ENCODE measurements at regions not wholly inside any gene's neighbourhood (a gene's known extent, or its start where the extent isn't known, plus 50 kb on each side); places are given as distances from the start of the nearest gene placed in this dataset.

DNA sequence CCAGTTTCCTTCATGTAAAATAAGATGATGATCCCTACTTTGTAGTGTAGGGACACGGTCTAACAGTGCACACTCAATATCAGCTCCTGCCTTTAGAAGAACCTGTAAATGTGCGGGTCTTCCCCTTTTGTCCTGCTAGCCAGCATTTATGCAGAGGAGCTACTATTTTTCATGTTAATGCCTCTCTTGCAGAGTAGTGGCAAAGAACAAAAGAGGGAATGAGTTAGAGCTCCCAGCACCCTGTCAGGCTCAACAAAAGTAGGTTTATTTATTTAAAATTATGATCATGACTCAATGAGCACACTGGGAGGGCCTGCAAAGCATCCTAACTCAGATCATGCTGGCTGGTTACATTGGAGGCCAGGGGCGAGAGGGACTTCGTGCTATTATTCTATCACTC, 414.5 kb upstream of the COBL start:
- Mint-ChIP-seq H3K4me3 (no peak overlapping the region), H3K4me1 (no peaks in the 10 kb centered on the region), H3K9me3 (peaks cover 11 to 23% (median 21%) of the 10 kb centered on the region in 3 donors), H3K27ac (no peak overlapping the region), H3K36me3 (no peaks in the 10 kb centered on the region), H3K27me3 (no peaks in the 10 kb centered on the region)
- ATAC-seq (replicated peaks in 1 of 4), result no peak
- ChIA-PET POLR2A (no interaction called here), CTCF (no interaction called here)
- Histone ChIP-seq H3K4me3 (ENCODE audit: control insufficient read depth in 1 of 2, extremely low read depth in 1 of 2, low read length in 1 of 2) (no peak overlapping the region), H3K36me3 (ENCODE audit: control insufficient read depth in 2 of 2, extremely low read depth in 1 of 2, insufficient read depth in 1 of 2, low read length in 1 of 2) (no peaks in the 10 kb centered on the region), H3K4me1 (ENCODE audit: control insufficient read depth in 1 of 2, extremely low read depth in 1 of 2, insufficient read depth in 2 of 2, low read length in 2 of 2) (no peaks in the 10 kb centered on the region), H3K27me3 (replicated peaks in 1 of 2; ENCODE audit: control insufficient read depth in 2 of 2, extremely low read depth in 1 of 2, insufficient read depth in 2 of 2, low read length in 1 of 2) (no peaks in the 10 kb centered on the region), H3K27ac (ENCODE audit: low read length) (no peak overlapping the region), H3K9me3 (no peaks in the 10 kb centered on the region)
- 60% methylated on average over 2 of the region's 4 CpGs for WGBS (ENCODE audit: insufficient coverage)
- no peak for DNase-seq

DNA sequence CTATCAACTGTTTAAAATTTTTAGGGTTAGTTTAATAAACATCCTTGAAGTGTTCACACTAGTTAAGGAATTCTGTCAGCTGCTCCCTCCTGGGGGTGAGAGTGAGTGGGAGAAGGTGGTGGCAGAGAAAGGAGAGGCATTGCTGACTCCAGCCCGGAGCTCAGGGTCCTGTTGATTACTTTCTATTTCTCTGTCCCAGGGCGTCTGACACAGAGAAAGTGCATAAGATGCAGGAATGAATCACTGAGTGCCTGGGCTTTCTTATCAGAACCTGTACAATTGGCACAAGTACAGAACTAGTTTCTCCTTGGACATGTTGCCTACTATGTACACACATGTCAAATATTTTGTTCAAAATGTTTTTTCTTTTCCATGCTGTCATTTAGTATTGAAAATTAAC, 410.8 kb upstream of the COBL start:
- Mint-ChIP-seq H3K4me3 (no peak overlapping the region), H3K36me3 (no peaks in the 10 kb centered on the region)

DNA sequence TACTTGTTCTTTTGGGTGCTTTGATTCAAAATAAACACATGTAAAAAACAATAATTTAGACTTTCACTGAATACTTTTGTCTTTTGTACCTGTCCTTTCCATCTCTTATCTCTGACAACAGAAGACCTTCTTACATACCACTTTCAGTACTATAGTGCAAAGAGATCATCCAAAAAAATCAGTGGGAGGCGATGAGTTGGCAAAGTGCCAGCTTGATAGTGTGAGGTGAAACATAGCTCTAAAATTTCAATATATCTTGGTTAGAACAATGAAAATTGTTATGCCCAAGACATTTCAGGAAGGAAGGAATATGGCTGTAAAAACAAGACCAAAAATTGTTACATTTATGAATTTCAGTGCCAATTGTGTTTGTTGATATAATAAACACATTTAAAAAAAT, 390.2 kb upstream of the COBL start:
- Histone ChIP-seq H3K27ac (ENCODE audit: low read length) (no peak overlapping the region), H3K27me3 (replicated peaks in 1 of 2; ENCODE audit: control insufficient read depth in 2 of 2, extremely low read depth in 1 of 2, insufficient read depth in 2 of 2, low read length in 1 of 2) (no peaks in the 10 kb centered on the region), H3K4me1 (ENCODE audit: control insufficient read depth in 1 of 2, extremely low read depth in 1 of 2, insufficient read depth in 2 of 2, low read length in 2 of 2) (no peaks in the 10 kb centered on the region), H3K4me3 (ENCODE audit: control insufficient read depth in 1 of 2, extremely low read depth in 1 of 2, low read length in 1 of 2) (no peak overlapping the region), H3K36me3 (ENCODE audit: control insufficient read depth in 2 of 2, extremely low read depth in 1 of 2, insufficient read depth in 1 of 2, low read length in 1 of 2) (no peaks in the 10 kb centered on the region), H3K9me3 (no peaks in the 10 kb centered on the region)
- ChIA-PET CTCF (interaction anchor here in 1 of 2 donors (0.5 kb wide), 1 partner anchor 273 kb away, joined by 3 read pairs; no protein-coding TSS in a partner anchor), POLR2A (no interaction called here)
- H3K27ac Mint-ChIP-seq, result no peak overlapping the region
- no CpG with 5 or more reads among the region's 1 CpG for WGBS (ENCODE audit: insufficient coverage)
- DNase-seq, result no peak
- no peaks in the 10 kb centered on the region for H3K4me1 Mint-ChIP-seq
- peaks cover 10 to 19% (median 14%) of the 10 kb centered on the region in 3 donors for H3K9me3 Mint-ChIP-seq
- no peak for ATAC-seq (replicated peaks in 1 of 4)
- H3K4me3 Mint-ChIP-seq, result no peak overlapping the region
- no peaks in the 10 kb centered on the region for H3K36me3 Mint-ChIP-seq
- H3K27me3 Mint-ChIP-seq, result no peaks in the 10 kb centered on the region

More for the DNA sequence above, 410.8 kb upstream of the COBL start:
- ATAC-seq (replicated peaks in 1 of 4) (no peak), DNase-seq (no peak)
- Histone ChIP-seq H3K36me3 (ENCODE audit: control insufficient read depth in 2 of 2, extremely low read depth in 1 of 2, insufficient read depth in 1 of 2, low read length in 1 of 2) (no peaks in the 10 kb centered on the region), H3K9me3 (no peaks in the 10 kb centered on the region), H3K4me1 (ENCODE audit: control insufficient read depth in 1 of 2, extremely low read depth in 1 of 2, insufficient read depth in 2 of 2, low read length in 2 of 2) (no peaks in the 10 kb centered on the region), H3K27ac (ENCODE audit: low read length) (no peak overlapping the region), H3K27me3 (replicated peaks in 1 of 2; ENCODE audit: control insufficient read depth in 2 of 2, extremely low read depth in 1 of 2, insufficient read depth in 2 of 2, low read length in 1 of 2) (no peaks in the 10 kb centered on the region), H3K4me3 (ENCODE audit: control insufficient read depth in 1 of 2, extremely low read depth in 1 of 2, low read length in 1 of 2) (no peak overlapping the region)
- 63% methylated on average over 2 of the region's 2 CpGs for WGBS (ENCODE audit: insufficient coverage)
- Mint-ChIP-seq H3K27me3 (no peaks in the 10 kb centered on the region), H3K4me1 (no peaks in the 10 kb centered on the region), H3K27ac (no peak overlapping the region), H3K9me3 (peaks cover 18 to 32% (median 20%) of the 10 kb centered on the region in 3 donors)
- ChIA-PET POLR2A (no interaction called here), CTCF (no interaction called here)

DNA sequence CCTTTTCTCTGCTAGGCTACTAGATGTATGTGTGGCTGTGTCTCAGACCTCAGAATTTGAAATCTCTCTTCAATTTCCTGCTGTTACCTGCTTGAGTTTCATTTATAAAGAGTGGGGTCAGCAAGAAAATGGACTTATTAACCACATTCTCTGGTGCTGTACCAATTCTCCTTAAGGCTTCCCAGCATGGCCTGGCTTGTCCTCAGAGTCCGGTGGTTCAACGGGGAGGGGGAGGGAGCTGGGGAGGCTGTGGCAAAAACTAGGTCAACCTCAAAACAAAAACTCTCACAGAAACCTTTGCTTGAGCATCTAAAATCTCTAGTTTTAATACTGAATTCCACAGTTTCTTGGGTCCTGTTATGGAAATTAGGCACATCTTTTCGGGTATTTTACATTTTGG, 389.1 kb upstream of the COBL start:
- H3K36me3 Mint-ChIP-seq, result no peaks in the 10 kb centered on the region
- ChIA-PET POLR2A (no interaction called here), CTCF (no interaction called here)
- DNase-seq (no peak), ATAC-seq (replicated peaks in 1 of 4) (no peak)
- no peaks in the 10 kb centered on the region for H3K27me3 Mint-ChIP-seq
- H3K27me3 ChIP-seq (replicated peaks in 1 of 2; ENCODE audit: control insufficient read depth in 2 of 2, extremely low read depth in 1 of 2, insufficient read depth in 2 of 2, low read length in 1 of 2), result no peaks in the 10 kb centered on the region
- no peak overlapping the region for H3K27ac ChIP-seq (ENCODE audit: low read length)
- no peaks in the 10 kb centered on the region for H3K4me1 ChIP-seq (ENCODE audit: control insufficient read depth in 1 of 2, extremely low read depth in 1 of 2, insufficient read depth in 2 of 2, low read length in 2 of 2)
- WGBS (ENCODE audit: insufficient coverage), result no CpG with 5 or more reads among the region's 3 CpGs
- no peak overlapping the region for H3K27ac Mint-ChIP-seq
- H3K9me3 ChIP-seq, result no peaks in the 10 kb centered on the region
- H3K4me3 Mint-ChIP-seq, result no peak overlapping the region
- H3K4me1 Mint-ChIP-seq, result no peaks in the 10 kb centered on the region
- no peaks in the 10 kb centered on the region for H3K36me3 ChIP-seq (ENCODE audit: control insufficient read depth in 2 of 2, extremely low read depth in 1 of 2, insufficient read depth in 1 of 2, low read length in 1 of 2)
- peaks cover 10 to 17% (median 15%) of the 10 kb centered on the region in 3 donors for H3K9me3 Mint-ChIP-seq
- no peak overlapping the region for H3K4me3 ChIP-seq (ENCODE audit: control insufficient read depth in 1 of 2, extremely low read depth in 1 of 2, low read length in 1 of 2)

DNA sequence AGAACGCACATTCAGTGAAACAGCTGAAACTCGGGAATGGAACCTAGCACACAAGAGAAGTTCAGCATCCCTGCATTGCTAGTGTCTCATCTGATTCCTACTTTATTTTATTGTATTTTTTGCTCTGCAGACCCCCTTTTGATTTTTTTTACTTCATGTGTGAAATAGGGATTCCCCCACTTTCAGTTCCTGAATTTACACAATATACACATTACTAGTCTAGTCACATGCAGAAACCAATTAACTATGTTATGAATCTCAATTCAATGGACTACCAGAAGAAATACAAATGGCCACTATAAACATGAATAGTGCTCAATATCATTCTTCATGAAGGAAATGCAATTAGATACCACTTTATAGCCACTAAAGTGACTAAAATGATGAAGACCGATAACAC, 386.1 kb upstream of the COBL start:
- 100% methylated on average over 1 of the region's 3 CpGs for whole genome bisulfite sequencing (ENCODE audit: insufficient coverage)
- no peak for ATAC-seq (replicated peaks in 1 of 4)

DNA sequence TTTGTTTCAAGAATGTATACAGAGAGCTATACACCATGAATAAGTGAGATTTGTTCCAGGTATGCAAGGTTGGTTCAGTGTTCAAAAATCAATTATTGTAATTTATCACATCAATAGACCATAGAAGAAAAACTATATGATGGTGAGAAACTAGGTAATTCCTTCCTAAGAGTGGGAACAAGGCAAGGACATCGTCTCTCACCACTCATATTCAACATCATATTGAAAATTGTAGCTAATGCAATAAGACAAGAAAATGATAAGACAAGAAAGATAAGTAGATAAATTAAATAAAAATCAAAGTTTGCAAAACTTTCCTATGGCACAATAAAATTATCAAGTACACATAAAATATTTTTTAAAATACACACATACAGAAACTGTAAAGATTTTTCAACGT, 385.3 kb upstream of the COBL start:
- H3K4me3 Mint-ChIP-seq, result no peak overlapping the region
- no peaks in the 10 kb centered on the region for H3K27me3 Mint-ChIP-seq
- no peaks in the 10 kb centered on the region for H3K36me3 Mint-ChIP-seq
- Histone ChIP-seq H3K36me3 (ENCODE audit: control insufficient read depth in 2 of 2, extremely low read depth in 1 of 2, insufficient read depth in 1 of 2, low read length in 1 of 2) (no peaks in the 10 kb centered on the region), H3K27ac (ENCODE audit: low read length) (no peak overlapping the region), H3K4me1 (ENCODE audit: control insufficient read depth in 1 of 2, extremely low read depth in 1 of 2, insufficient read depth in 2 of 2, low read length in 2 of 2) (no peaks in the 10 kb centered on the region), H3K9me3 (no peaks in the 10 kb centered on the region), H3K27me3 (replicated peaks in 1 of 2; ENCODE audit: control insufficient read depth in 2 of 2, extremely low read depth in 1 of 2, insufficient read depth in 2 of 2, low read length in 1 of 2) (no peaks in the 10 kb centered on the region), H3K4me3 (ENCODE audit: control insufficient read depth in 1 of 2, extremely low read depth in 1 of 2, low read length in 1 of 2) (no peak overlapping the region)
- H3K9me3 Mint-ChIP-seq, result peaks cover 13 to 17% (median 15%) of the 10 kb centered on the region in 3 donors
- ChIA-PET CTCF (no interaction called here), POLR2A (no interaction called here)
- no CpG with 5 or more reads among the region's 2 CpGs for WGBS (ENCODE audit: insufficient coverage)
- no peaks in the 10 kb centered on the region for H3K4me1 Mint-ChIP-seq
- H3K27ac Mint-ChIP-seq, result no peak overlapping the region
- no peak for DNase-seq
- ATAC-seq (replicated peaks in 1 of 4), result no peak

More for the DNA sequence above, 386.1 kb upstream of the COBL start:
- ChIA-PET CTCF (no interaction called here), POLR2A (no interaction called here)
- no peaks in the 10 kb centered on the region for H3K4me1 ChIP-seq (ENCODE audit: control insufficient read depth in 1 of 2, extremely low read depth in 1 of 2, insufficient read depth in 2 of 2, low read length in 2 of 2)
- no peaks in the 10 kb centered on the region for H3K9me3 ChIP-seq
- H3K27me3 ChIP-seq (replicated peaks in 1 of 2; ENCODE audit: control insufficient read depth in 2 of 2, extremely low read depth in 1 of 2, insufficient read depth in 2 of 2, low read length in 1 of 2), result no peaks in the 10 kb centered on the region
- H3K4me3 ChIP-seq (ENCODE audit: control insufficient read depth in 1 of 2, extremely low read depth in 1 of 2, low read length in 1 of 2), result no peak overlapping the region
- peaks cover 13 to 17% (median 15%) of the 10 kb centered on the region in 3 donors for H3K9me3 Mint-ChIP-seq
- no peaks in the 10 kb centered on the region for H3K36me3 Mint-ChIP-seq
- H3K27ac Mint-ChIP-seq, result no peak overlapping the region
- no peak overlapping the region for H3K4me3 Mint-ChIP-seq
- no peaks in the 10 kb centered on the region for H3K4me1 Mint-ChIP-seq
- no peaks in the 10 kb centered on the region for H3K27me3 Mint-ChIP-seq
- DNase-seq, result no peak
- no peak overlapping the region for H3K27ac ChIP-seq (ENCODE audit: low read length)
- no peaks in the 10 kb centered on the region for H3K36me3 ChIP-seq (ENCODE audit: control insufficient read depth in 2 of 2, extremely low read depth in 1 of 2, insufficient read depth in 1 of 2, low read length in 1 of 2)

DNA sequence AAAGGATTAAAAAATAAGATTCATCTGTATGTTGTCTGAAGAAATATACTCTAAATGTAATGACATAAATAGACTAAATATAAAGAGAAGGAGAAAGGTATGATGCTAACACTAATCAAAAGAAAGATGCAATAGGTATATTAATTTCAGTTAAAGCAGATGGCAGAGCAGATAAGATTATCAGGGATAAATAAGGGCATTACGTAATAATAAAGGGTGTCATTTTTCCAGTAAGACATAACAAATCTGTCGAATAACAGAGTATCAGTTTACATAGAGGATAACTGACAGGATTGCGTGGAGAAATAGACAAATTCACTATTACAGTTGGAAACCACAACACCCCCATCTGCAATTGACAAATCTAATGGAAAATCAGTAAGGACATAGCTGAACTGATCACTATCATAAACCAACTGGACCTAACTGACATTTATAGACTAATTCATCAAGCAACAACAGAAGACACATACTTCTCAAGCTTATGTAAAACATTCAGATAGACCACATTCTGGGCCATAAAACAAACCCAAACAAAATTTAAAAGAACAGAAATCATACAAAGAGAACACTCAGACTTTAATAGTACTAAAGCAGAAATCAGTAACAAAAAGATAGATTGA, 384.1 kb upstream of the COBL start:
- H3K9me3 ChIP-seq, result no peaks in the 10 kb centered on the region
- H3K4me1 Mint-ChIP-seq, result no peaks in the 10 kb centered on the region
- WGBS (ENCODE audit: insufficient coverage), result no CpG with 5 or more reads among the region's 3 CpGs
- no peak overlapping the region for H3K4me3 ChIP-seq (ENCODE audit: control insufficient read depth in 1 of 2, extremely low read depth in 1 of 2, low read length in 1 of 2)
- ATAC-seq (replicated peaks in 1 of 4) (no peak), DNase-seq (no peak)
- H3K27me3 Mint-ChIP-seq, result no peaks in the 10 kb centered on the region
- POLR2A ChIA-PET, result no interaction called here
- H3K36me3 ChIP-seq (ENCODE audit: control insufficient read depth in 2 of 2, extremely low read depth in 1 of 2, insufficient read depth in 1 of 2, low read length in 1 of 2), result no peaks in the 10 kb centered on the region
- no peaks in the 10 kb centered on the region for H3K4me1 ChIP-seq (ENCODE audit: control insufficient read depth in 1 of 2, extremely low read depth in 1 of 2, insufficient read depth in 2 of 2, low read length in 2 of 2)
- no peak overlapping the region for H3K4me3 Mint-ChIP-seq
- no peak overlapping the region for H3K27ac ChIP-seq (ENCODE audit: low read length)
- CTCF ChIA-PET, result no interaction called here
- no peaks in the 10 kb centered on the region for H3K36me3 Mint-ChIP-seq
- no peaks in the 10 kb centered on the region for H3K27me3 ChIP-seq (replicated peaks in 1 of 2; ENCODE audit: control insufficient read depth in 2 of 2, extremely low read depth in 1 of 2, insufficient read depth in 2 of 2, low read length in 1 of 2)
- peaks cover 7 to 15% (median 13%) of the 10 kb centered on the region in 3 donors for H3K9me3 Mint-ChIP-seq
- H3K27ac Mint-ChIP-seq, result no peak overlapping the region
